ENCODE measurements at regions not wholly inside any gene's neighbourhood (a gene's known extent, or its start where the extent isn't known, plus 50 kb on each side); places are given as distances from the start of the nearest gene placed in this dataset.

DNA sequence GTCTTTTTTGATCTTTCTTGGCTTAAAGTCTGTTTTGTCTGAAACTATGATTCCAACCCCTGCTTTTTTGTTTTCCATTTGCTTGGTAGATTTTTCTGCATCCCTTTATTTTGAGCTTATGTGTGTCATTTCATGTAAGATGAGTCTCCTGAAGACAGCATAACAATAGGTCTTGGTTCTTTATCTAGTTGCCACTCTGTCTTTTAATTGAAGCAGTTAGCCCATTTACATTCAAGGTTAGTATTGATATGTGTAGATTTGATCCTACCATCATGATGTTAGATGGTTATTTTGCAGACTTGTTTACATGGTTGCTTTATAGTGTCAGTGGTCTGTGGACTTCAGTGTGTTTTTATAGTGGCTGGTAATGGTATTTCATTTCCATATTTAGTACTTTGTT lies 1678.9 kb downstream of the PCDH9 start:
- no peak overlapping the region for H3K27ac ChIP-seq
- TF ChIP-seq ZFX (IDR thresholded peaks at IDR 0.05; ENCODE audit: borderline replicate concordance) (no peak), CTCF (IDR thresholded peaks at IDR 0.05) (no peak)

DNA sequence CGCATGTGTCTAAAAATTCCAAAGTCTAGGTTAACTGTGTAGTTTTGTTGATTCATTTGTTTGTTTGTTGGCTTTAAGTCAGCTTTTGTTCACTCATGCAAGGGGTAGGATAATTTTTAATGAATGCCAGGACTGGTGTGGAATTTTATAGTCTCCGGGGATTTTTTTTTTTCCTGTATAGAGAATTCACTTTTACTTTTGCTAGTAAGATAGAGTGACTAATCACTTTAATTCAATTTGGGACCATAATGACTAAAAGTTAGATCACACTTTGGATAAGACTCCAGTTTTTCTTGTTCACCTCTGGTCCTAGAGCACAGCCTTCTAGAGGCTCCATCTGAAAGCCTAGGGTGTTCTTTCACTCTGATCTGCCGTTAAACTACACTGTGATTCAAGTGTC lies 1690.0 kb downstream of the PCDH9 start:
- no peak for TF ChIP-seq CTCF (IDR thresholded peaks at IDR 0.05)
- TF ChIP-seq ZFX (IDR thresholded peaks at IDR 0.05; ENCODE audit: borderline replicate concordance), result no peak
- no peak overlapping the region for H3K27ac ChIP-seq

GRCh38 chr13:65535370-65535769 lies 1694.8 kb downstream of the PCDH9 start:
- TF ChIP-seq CTCF (IDR thresholded peaks at IDR 0.05), result no peak
- no peak for TF ChIP-seq ZFX (IDR thresholded peaks at IDR 0.05; ENCODE audit: borderline replicate concordance)

DNA sequence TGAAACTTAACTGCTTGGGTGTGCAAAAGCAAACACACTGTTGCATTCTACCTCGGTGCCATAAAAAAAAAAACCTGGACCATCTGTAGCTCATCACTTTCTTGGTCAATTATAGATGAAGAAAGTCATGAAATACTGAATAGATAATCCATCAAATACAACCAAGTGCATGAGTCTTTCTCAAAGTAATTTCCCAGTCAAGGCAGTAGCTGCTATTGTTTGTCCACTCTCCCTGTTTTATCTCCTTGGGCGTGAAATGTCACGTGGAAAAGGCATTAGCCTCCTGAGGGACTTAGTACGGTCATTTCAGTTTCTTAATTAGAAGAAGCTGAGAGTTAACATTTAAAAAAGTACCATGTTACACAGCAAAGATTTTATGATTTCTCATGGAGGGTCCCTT lies 1697.9 kb downstream of the PCDH9 start:
- no peak overlapping the region for H3K27ac ChIP-seq
- no peak for TF ChIP-seq ZFX (IDR thresholded peaks at IDR 0.05; ENCODE audit: borderline replicate concordance)
- no peak for TF ChIP-seq CTCF (IDR thresholded peaks at IDR 0.05)

More at GRCh38 chr13:65535370-65535769, 1694.8 kb downstream of the PCDH9 start:
- H3K27ac ChIP-seq, result no peak overlapping the region

DNA sequence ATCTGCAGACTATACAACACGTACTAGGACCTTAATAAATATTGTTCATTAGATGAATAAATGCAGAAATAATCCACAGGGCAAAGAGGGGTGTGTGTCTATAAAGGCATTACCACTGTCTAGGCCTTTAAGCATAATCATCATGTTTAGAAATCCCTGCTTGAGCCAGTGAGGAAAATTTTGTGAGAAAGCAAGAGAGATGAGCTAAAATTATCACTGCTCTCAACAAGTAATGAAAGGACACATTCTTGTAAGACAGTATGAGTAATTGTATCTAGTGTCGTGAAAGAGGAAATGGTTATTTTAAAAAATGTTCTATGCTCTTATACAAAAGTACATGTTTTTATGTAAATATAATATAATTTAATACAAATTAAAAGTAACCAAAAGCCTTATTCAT lies 1699.4 kb downstream of the PCDH9 start:
- TF ChIP-seq CTCF (IDR thresholded peaks at IDR 0.05) (no peak), ZFX (IDR thresholded peaks at IDR 0.05; ENCODE audit: borderline replicate concordance) (no peak)
- no peak overlapping the region for H3K27ac ChIP-seq

DNA sequence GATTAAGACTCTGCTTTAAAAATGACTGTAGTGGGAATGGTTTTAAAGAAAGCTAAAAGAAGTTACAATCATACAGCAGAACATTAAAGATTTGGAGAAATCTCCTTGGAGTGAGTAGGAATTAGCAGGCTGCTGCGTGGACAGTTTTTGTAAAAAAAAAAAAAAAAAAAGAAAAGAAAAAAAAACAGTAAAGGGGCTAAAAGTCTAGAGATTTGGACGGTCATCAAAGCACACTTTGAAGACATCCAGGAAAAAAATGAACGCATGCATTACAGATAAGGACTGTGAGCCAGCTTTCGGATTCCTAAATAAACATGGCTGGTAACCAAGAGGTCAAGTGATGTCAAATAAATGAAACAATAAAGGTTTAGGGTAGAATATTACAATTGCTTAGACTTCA lies 1700.6 kb downstream of the PCDH9 start:
- TF ChIP-seq ZFX (IDR thresholded peaks at IDR 0.05; ENCODE audit: borderline replicate concordance) (no peak), CTCF (IDR thresholded peaks at IDR 0.05) (no peak)
- no peak overlapping the region for H3K27ac ChIP-seq

DNA sequence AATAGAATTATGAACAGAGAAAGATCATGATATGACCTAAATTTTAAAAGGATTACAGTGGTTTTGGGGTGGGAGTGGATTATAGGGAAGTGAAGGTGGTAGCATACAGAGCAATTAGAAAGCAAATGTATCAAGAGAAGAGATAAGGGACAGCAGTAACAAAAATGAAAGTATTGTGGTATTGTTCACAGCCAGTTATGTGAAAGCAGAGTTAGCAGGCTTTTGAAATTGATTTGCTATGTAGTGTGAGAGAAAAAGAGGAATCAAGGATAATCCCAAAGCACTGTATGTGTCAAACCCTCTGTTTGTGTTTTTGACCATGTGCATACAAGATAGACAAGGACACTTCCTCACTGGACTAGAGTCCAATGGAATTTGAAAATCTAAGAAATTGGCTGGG lies 1721.4 kb downstream of the PCDH9 start:
- no peak overlapping the region for H3K27ac ChIP-seq
- TF ChIP-seq ZFX (IDR thresholded peaks at IDR 0.05; ENCODE audit: borderline replicate concordance), result no peak
- TF ChIP-seq CTCF (IDR thresholded peaks at IDR 0.05), result no peak

All from 22Rv1 (cell line).